HFF-Myc (cell line): ENCODE measurements at regions not wholly inside any gene's neighbourhood (a gene's known extent, or its start where the extent isn't known, plus 50 kb on each side); places are given as distances from the start of the nearest gene placed in this dataset.

Experiments
- DNase-seq: peaks from one replicate; pipeline ENCODE4 v3.0.0-alpha.2; 2011; ENCODE audit warnings: low read depth; ENCODE audit errors: extremely low read depth
- H3K4me3 ChIP-seq: replicated peaks from 2 replicates; pipeline ENCODE4 v1.5.1; 2011; ENCODE audit warnings: low read depth, mild to moderate bottlenecking, control low read depth, low read length
- TF ChIP-seq, protein P1 (sequence below): IDR thresholded peaks from 2 replicates; pipeline ENCODE4 v1.5.1; 2012; ENCODE audit warnings: mild to moderate bottlenecking, low read depth, low read length, control low read depth; ENCODE audit errors: missing control alignments

DNA sequence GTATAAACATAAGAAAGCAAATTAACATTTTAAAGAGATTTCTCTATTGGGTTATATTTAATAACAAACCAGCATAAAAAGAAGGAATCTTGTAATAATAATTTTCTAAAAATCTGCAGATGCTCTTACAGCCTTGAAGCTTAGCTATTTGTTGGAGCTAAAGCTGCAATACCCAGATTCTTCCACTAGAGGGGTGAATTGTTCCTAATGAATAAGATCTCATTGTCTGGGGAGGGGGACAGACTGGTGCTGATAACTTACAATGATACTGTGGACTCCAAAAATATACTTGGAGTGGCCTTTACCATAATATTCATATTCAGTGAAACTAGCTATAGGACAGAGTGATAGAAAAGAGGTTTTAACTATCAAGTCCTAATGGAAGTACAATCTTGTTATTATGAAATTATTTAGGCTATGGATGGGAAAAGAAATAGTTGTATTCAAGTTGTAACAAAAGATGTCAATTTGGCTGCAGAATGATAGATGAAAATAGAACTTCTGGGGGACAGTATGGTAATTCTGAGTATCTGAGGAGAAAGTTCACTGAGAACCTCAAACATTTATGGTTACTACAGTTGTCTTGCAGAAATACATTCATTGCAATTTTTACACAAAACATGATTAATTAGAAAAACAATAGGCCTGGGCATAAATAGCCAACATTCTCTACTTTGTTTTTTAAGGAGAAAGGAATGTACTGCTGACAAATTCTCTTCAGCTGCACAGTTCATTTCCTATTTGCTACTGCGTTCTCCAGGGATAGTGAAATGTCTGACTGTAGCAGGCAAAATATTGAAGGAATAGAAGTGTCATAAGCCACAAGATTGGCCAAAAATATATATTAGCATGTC is 443.3 kb downstream of the GBA3 start:
- no peak overlapping the region for H3K4me3 ChIP-seq
- TF ChIP-seq, protein P1, sequence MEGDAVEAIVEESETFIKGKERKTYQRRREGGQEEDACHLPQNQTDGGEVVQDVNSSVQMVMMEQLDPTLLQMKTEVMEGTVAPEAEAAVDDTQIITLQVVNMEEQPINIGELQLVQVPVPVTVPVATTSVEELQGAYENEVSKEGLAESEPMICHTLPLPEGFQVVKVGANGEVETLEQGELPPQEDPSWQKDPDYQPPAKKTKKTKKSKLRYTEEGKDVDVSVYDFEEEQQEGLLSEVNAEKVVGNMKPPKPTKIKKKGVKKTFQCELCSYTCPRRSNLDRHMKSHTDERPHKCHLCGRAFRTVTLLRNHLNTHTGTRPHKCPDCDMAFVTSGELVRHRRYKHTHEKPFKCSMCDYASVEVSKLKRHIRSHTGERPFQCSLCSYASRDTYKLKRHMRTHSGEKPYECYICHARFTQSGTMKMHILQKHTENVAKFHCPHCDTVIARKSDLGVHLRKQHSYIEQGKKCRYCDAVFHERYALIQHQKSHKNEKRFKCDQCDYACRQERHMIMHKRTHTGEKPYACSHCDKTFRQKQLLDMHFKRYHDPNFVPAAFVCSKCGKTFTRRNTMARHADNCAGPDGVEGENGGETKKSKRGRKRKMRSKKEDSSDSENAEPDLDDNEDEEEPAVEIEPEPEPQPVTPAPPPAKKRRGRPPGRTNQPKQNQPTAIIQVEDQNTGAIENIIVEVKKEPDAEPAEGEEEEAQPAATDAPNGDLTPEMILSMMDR: peak; percentile 66
- peak; percentile 12 for DNase-seq

- DNase-seq: no peak
- TF ChIP-seq, protein P1: no peak
- no peak overlapping the region for H3K4me3 ChIP-seq
These were observed 441.6 kb downstream of the GBA3 start for GRCh38 chr4:23134331-23134730.

DNA sequence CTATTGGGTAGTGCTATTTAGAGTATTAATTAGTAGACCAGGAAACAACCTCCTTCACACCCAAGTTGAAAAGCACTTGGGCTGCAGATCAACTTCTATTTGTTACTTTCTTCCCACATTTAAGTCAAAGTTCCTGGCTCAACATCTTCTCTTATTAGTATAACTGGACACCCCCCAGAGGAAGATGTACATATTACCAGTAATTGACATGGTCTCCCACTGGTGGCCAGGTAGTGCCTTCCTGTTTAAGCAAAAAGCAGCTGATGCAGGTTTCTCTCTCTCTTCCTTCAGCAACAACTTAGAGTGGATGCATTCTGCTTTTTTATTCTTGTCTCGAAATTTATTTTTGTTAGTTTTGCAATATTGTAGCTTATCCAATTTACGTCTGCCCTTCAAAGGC is 438.1 kb downstream of the GBA3 start:
- TF ChIP-seq, protein P1: no peak
- DNase-seq: no peak
- H3K4me3 ChIP-seq: no peak overlapping the region

DNA sequence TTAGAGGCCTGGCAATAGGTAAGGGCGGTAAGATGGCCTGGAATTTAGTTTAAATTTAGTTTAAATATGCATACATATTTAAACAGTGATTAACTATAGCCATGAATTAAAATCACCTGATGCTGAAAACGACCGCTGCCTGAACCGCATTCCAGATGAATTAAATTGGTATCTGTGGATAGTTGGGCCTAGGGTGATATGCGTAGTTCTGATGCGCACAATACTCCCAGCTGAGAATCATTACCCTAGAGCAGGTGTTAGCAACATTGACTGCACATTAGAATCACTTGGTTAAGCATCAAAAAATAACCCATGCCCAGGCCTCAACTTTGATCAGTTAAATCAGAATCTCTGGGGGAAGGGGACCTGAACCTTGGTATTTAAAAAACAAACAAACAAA is 432.4 kb downstream of the GBA3 start:
- TF ChIP-seq, protein P1: no peak
- H3K4me3 ChIP-seq: no peak overlapping the region
- no peak for DNase-seq

- TF ChIP-seq, protein P1: no peak
- no peak overlapping the region for H3K4me3 ChIP-seq
- DNase-seq: no peak
These were observed 430.1 kb downstream of the GBA3 start for GRCh38 chr4:23122666-23123400.

DNA sequence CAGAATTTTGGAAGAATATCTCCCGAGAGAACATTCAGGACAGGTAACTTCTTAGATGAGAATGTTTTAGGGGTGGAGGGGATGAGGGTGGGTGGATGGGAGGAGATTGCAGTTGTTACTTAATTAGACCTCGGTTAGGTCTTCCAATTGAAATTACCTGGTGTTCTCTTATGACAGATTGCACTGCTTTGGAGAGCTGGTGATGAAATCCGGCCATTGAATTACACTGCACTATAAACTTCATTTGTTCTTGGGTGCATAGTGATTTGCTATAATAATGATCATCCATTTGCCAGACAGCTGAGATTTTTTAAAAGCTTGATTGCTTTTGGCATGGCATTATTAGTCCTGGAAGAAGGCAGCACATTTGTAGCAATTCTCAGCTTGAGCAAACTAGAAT is 427.6 kb downstream of the GBA3 start:
- TF ChIP-seq, protein P1: no peak
- no peak for DNase-seq
- no peak overlapping the region for H3K4me3 ChIP-seq
